HG03354 (cell line): ENCODE measurements at regions not wholly inside any gene's neighbourhood (a gene's known extent, or its start where the extent isn't known, plus 50 kb on each side); places are given as distances from the start of the nearest gene placed in this dataset.
"Not testable (repeated sequence)": the region's sequence is repeated elsewhere in the genome, so short reads cannot be mapped to it uniquely, and the experiment has no call there.

Experiments
- ATAC-seq: cut with Tn5 transposase; IDR thresholded peaks from one replicate; pipeline ENCODE4 v1.9.1; 2021; ENCODE audit warnings: mild to moderate bottlenecking; ENCODE audit not compliant: unreplicated experiment, poor library complexity, severe bottlenecking

GRCh38 chr6:53446151-53446550 lies 97.4 kb upstream of the ELOVL5 start:
- no peak for ATAC-seq

GRCh38 chr6:53441761-53442160 lies 93.0 kb upstream of the ELOVL5 start:
- ATAC-seq, result no peak

GRCh38 chr6:53441035-53441493 lies 92.3 kb upstream of the ELOVL5 start:
- peak; percentile 79 for ATAC-seq

GRCh38 chr6:53440336-53440945 lies 91.7 kb upstream of the ELOVL5 start:
- ATAC-seq, result no peak

GRCh38 chr6:53439556-53439955 lies 90.8 kb upstream of the ELOVL5 start:
- ATAC-seq, result no peak

- peak; percentile 61 for ATAC-seq
Measured at GRCh38 chr6:53437557-53438202, 88.9 kb upstream of the ELOVL5 start.

GRCh38 chr6:53436526-53437303 lies 88.0 kb upstream of the ELOVL5 start:
- ATAC-seq, result no peak

- no peak for ATAC-seq
Measured at GRCh38 chr6:53433951-53434285, 85.2 kb upstream of the ELOVL5 start.

- ATAC-seq, result no peak
Measured at GRCh38 chr6:53433261-53433950, 84.7 kb upstream of the ELOVL5 start.

- no peak for ATAC-seq
Measured at GRCh38 chr6:53432318-53433161, 83.8 kb upstream of the ELOVL5 start.

- ATAC-seq, result no peak
Measured at GRCh38 chr6:53431704-53432103, 83.0 kb upstream of the ELOVL5 start.

- no peak for ATAC-seq
Measured at GRCh38 chr6:53429401-53429800, 80.7 kb upstream of the ELOVL5 start.

- ATAC-seq, result no peak
Measured at GRCh38 chr6:53428886-53429285, 80.1 kb upstream of the ELOVL5 start.

GRCh38 chr6:53426667-53427270 lies 78.0 kb upstream of the ELOVL5 start:
- peak; percentile 94 for ATAC-seq

- no peak for ATAC-seq
Measured at GRCh38 chr6:53426117-53426516, 77.4 kb upstream of the ELOVL5 start.

GRCh38 chr6:53424976-53425718 lies 76.4 kb upstream of the ELOVL5 start:
- no peak for ATAC-seq

- no peak for ATAC-seq
Measured at GRCh38 chr6:53424300-53424699, 75.5 kb upstream of the ELOVL5 start.

- not testable (repeated sequence) for ATAC-seq
Measured at GRCh38 chr6:53423560-53423959, 74.8 kb upstream of the ELOVL5 start.
